Coronary artery (tissue), 2 donors: ENCODE measurements at regions not wholly inside any gene's neighbourhood (a gene's known extent, or its start where the extent isn't known, plus 50 kb on each side); places are given as distances from the start of the nearest gene placed in this dataset.
A peak's percentile ranks its signal among the peaks of the same experiment; 100 is the strongest.

ENCODE experiments used
- DNase-seq: peaks from one replicate; pipeline ENCODE4 v3.0.0-alpha.2; 2017; ENCODE audit warnings: low spot score
- H3K27ac ChIP-seq, 2 donors: fragments of 200-600 bp; sonication (generic); one replicate each; pipeline ENCODE4 v1.5.1; 2016 to 2019
- H3K4me3 ChIP-seq: fragments of 200-600 bp; sonication (generic); 2 replicates; pipeline ENCODE4 v1.5.1; 2016; ENCODE audit warnings: mild to moderate bottlenecking, moderate library complexity
- CTCF ChIP-seq: fragments of 200-600 bp; sonication (generic); IDR thresholded peaks from one replicate; pipeline ENCODE4 v1.5.1; 2019; ENCODE audit warnings: antibody characterized with exemption

GRCh38 chrX:110951472-110952269 lies 144.3 kb upstream of the PAK3 start:
- DNase-seq = no peak
- TF ChIP-seq CTCF = no peak
- Histone ChIP-seq H3K4me3 (no peak overlapping the region), H3K27ac (no peak overlapping the region)

- no peak for TF ChIP-seq CTCF
- DNase-seq = no peak
- H3K27ac ChIP-seq = no peak overlapping the region
- H3K4me3 ChIP-seq = peak overlapping the region; percentile 59
Measured at GRCh38 chrX:110944751-110945675, 149.4 kb upstream of the CHRDL1 start.

GRCh38 chrX:110944311-110944750 lies 148.7 kb upstream of the CHRDL1 start:
- no peak for TF ChIP-seq CTCF
- no peak for DNase-seq
- Histone ChIP-seq H3K27ac (no peak overlapping the region), H3K4me3 (peak overlapping the region; percentile 59)

GRCh38 chrX:110941906-110942305 lies 146.3 kb upstream of the CHRDL1 start:
- Histone ChIP-seq H3K27ac (no peak overlapping the region), H3K4me3 (no peak overlapping the region)
- no peak for DNase-seq
- no peak for TF ChIP-seq CTCF

- Histone ChIP-seq H3K4me3 (no peak overlapping the region), H3K27ac (no peak overlapping the region)
- TF ChIP-seq CTCF = no peak
- no peak for DNase-seq
Measured at GRCh38 chrX:110938977-110939732, 143.5 kb upstream of the CHRDL1 start.

- no peak for DNase-seq
- no peak for TF ChIP-seq CTCF
- H3K27ac ChIP-seq = no peak overlapping the region
Measured at GRCh38 chrX:110924871-110925270, 129.3 kb upstream of the CHRDL1 start.

More at GRCh38 chrX:110924871-110925270, 129.3 kb upstream of the CHRDL1 start:
- no peak overlapping the region for H3K4me3 ChIP-seq
